T-helper 9 cell (primary cell): ENCODE measurements at regions not wholly inside any gene's neighbourhood (a gene's known extent, or its start where the extent isn't known, plus 50 kb on each side); places are given as distances from the start of the nearest gene placed in this dataset.

Experiments
- DNase-seq: peaks from one replicate; pipeline ENCODE4 v3.0.0-alpha.2; 2020

DNA sequence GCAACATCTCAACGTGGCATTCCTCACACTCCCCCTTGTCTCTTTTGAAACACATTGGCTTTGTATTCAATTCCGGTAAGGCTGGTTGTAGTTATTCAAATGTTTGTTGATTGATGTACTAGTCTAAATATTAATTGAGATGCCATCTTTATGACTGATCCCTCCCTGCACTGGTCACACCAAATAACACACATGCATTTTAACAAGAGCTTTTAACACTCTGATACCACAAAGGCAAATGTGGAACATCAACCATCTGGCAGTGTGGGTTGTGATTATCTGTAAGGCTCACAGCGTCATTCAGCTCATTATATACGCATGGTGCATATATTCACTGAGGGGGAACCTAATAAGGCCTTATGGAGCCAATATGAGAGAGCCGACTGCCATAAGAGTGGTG lies 305.0 kb downstream of the TENT4A start:
- DNase-seq: no peak

DNA sequence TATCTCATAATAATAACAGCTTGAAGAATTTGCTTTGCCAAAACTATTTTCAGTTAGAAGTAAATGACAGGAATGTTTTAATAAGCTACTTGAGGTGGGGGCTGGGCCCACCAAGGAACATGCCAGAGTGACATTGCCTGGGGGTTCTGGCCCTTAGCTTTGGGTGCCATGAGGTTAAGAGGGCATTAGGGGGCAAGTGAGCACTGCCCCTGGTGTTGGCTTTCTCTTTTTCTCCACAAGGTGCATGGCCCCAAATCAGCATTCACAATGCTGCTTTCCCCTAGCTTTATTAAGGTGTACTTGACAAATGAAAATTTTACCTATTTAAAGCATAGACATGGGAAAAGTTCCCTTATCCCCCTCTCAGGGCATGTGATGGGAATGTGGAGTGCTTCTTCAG lies 305.4 kb downstream of the TENT4A start:
- DNase-seq: no peak

DNA sequence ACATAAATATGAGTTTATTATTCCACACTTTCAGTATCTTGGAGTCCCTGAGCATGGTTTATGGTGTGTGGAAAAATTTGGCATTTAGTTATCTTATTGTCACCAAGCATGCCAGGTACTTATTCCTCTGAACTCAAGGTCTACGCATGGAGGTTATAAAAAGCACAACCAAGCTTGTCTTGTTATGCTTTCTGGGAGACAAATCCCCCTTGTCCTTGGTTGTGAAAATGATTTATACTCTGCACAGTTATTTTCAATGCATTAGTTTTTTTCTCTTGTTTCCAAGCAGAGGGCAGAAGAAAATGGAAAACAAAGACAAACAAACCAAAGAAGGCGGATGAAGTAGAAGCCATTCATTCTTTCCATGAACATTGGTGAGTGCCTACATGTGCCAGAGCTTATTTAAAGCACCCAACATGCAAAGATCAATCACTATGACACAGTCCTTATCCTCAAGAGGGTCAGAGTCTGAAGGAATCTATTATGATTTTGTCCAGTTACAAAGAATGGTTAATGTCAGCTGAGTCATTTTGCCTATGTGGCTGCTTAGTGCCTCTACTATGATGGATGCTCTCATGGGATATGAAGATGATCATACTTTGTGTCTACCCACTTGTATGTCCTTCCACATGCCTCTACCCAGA lies 323.1 kb downstream of the TENT4A start:
- no peak for DNase-seq

DNA sequence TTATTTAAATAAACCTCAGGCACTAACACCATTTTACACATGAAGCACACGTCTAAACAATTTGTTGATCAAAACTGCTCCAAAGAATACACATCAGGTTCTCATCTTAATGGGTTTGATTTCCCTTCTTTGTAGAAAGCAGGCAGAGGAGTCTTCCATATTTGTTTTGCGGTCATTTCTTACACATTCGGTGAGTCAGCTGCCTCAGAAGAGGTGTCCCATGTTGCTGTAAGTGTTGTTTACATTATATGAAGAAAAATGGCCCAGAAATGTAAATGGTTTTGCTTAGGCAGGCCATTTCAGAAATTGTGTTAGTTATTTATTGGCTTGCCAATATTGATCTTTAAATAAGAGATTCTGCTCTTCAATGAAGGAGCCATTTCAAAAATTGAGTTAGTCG lies 325.8 kb downstream of the TENT4A start:
- no peak for DNase-seq

DNA sequence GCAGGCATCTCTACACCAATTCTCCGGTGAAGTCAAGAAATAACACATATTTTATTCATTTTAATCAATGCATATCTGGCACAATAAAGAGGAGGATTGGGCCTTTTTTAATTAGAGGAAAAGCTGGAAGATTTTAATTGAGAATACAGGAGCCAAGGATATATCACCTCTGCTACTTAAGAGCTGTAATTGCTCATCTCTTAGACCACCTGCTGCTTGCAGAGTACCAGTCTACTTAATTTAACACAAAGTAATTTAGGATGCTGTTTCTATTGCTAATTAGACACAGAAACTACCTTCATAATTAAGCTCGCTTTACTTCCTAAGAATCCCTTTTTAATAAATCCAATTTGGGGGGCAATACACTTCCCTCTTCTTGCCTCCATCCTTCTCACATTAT lies 326.9 kb downstream of the TENT4A start:
- DNase-seq: no peak

DNA sequence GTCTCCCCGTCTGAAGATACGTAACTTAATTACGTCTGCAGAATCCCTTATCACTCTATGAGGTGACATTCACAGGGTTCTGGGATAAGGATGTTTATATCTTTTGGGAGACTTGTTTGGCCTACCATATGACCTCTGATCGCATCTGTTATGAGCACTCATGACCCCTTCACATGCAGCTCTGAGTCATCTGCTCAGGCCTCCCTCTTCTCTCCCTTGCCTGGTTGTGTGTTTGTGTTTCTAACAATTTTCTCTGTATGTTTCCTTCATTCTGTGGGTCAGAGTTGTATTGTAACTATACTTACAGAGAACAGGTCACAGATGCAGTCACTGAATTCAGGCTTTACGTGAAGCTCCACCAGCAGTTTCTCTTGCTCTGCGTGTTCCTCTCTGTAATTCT lies 330.6 kb downstream of the TENT4A start:
- no peak for DNase-seq

DNA sequence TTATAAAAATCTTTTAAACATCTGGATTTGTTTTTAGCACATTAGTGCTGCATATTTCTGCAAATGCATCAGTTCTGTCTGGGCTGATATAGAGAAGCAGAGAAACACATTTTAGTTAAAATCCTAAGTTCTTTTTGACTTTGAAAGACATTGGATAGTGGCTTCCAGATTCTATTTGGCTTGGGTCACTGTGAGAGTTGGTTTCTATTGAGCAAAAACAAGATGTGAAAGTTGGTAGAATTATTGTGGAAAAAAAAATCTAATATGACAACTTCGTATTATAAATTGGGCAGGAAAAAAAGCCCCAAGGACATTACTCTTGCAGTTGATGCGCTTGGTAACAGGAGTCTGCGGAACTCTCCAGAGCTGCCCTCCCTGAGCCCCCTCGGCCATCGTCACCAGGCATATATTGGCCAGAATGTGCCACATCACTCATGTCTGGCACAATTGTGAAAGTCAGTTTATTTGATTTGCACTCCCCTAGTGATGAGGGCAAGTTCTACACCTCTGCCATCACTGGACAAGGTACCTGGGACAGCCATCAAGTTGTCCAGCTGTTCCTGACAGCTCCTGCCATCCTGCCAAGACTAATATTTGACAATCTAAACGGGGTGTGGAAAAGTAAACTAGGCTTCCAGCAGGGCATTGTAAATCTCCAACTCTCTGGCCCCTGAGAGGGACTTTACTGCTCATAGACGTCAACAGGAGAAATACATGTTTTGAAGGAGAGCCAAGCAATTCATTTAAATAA lies 334.5 kb downstream of the TENT4A start:
- no peak for DNase-seq

DNA sequence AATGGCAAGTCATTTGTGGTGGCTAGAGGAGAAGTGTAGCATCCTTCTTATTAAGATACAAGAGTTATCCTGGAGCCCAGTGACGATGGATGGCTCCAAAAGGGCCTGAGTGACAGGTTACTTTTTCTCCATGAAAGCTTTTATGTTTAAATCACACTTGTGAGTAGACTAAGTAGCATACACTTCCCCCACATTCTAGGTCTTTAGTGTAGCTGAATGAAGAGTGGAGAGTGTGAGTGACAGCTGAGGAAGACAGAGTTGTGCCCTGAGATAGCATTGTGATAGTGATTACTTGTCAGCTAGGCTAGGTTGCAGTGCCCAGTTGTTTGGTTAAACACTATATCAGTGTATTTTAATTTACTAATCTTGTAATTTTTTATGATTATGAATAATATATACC lies 337.8 kb downstream of the TENT4A start:
- DNase-seq: no peak

DNA sequence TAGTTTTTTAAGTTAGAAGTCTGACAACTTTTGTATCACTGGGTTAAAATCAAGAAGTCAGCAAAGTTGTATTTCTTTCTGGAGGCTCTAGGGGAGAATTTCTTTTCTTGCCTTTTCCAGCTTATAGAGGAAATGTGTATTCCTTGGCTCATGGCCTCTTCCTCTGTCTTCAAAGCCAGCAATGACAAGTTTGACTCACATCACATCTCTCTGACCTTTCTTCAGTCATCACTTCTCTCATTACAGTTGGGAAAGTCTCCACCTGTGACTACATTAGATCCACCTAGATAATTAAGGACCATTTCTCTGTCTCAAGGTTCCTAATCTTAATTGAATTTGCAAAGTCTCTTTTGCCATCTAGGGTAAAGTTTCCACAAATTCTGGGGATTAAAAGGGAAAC lies 339.9 kb downstream of the TENT4A start:
- no peak for DNase-seq

DNA sequence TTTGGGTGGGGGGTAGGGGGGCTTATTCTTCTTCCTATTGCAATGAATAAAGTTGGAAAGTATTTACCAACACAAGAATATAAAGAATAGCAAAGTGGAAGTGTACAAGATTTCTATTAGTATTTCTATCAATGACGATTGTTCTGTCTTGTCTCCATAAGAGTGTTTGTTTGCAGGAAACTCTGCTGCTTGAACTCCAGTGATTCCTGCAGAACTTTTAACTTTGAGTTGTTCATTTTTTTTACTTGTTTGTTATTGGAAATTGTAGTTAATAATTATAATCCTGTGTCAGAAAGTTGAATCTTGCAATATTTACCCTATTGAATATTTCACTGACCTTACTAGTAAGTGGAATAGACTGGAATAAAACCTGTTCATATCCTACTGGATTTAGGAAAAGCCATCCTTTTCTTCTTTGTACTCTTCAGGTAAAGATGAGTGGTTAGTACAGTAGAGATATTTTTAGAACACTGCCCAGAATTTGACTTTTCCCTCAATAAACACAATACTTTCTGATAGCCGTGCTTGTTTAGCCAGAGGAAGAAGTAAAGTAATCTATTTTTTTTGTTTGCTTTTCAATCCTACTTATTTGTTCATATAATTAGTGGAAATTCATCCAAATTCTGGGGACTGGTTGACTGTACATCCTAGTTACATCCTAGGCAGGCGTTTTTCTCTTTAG lies 340.4 kb downstream of the TENT4A start:
- DNase-seq: no peak

DNA sequence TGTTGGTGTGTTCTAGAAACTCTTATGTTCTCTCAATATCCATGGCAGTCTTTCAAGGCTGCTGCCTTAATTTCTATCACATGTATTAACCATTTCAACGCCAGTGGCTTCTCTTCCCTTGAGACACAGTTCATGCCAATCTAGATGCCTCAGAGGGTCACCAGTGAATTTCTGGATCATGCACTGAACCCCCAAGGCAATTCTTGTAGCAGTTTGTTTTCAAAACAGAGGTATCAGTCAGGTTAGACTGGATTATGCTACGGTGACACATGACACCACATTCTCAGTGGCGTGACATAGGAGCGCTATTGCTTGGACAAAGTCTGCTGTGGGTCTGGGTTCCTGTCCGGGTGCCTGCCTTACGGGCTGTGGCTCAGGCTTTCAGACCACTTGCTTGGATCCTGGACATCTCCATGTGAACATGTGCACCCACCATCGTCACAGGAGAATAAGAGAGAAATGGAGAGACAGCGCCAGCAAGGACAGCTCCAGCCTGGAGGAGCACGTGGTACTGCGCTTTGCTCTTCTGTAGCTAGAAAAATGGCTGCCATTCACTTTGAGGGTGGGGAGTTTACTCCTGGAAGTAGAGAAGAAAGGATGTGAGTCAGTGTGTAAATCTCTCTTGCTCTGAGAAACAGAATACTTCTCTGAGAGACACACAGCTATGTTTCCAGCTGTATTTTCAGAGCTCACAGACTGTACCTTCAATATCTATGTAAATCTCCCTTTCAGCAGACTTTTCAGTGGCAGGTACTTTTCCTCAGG lies 329.3 kb upstream of the ADCY2 start:
- DNase-seq: no peak

DNA sequence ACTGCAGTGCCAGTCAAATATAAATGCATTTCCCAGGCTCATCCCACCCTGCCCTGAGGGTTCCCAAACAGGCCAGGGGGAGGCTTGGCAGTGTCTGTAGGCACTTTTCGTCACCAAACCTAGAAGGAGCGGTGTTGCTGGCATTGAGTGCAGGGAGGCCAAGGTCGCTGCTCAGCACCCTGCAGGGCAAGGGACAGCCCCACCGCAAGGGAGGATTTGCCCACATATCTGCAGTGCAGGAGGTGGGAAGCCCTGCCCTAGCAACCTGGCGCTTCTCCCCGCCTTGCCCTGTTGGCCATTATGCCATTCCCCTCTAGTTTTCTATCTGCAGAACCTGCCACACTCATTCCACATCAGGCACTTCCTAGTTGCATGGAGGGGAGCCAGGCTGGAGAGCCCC lies 327.8 kb upstream of the ADCY2 start:
- no peak for DNase-seq

DNA sequence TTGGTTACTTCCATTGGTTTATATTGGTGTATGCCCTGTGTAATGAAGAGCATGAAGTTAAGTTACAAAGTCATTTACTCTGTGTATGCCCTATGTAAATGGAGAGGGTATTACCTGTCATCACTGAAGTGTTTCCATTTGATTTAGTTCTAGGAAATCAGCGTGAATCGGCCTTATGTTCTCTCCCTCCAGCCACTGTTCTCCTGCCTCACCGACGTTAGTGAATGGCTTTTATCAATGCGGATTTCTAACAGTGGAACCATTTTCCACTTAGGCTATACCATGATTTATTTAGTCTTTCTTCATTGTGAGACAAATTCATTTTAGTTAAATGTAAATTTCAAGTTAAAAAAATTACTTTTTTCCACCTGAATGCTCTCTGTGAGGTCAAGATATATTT lies 327.0 kb upstream of the ADCY2 start:
- DNase-seq: no peak

DNA sequence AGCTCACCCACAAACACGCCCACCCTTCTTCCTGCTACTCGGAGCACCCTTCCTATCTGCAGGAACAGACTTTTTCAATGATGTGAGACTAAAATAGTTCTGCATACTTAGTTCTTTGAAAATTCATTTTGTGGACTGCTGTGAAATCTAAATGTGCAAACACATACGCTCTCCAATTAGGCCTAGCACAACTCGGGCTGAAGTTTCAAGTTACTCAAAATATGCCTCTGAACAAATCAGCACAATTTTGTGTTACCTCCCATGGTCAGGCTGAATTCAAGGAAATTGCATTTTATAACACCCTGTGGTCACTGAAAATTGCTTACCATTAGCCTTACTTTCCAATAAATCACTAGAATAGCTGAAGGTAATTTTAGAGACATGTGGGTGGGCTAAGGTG lies 323.8 kb upstream of the ADCY2 start:
- no peak for DNase-seq

DNA sequence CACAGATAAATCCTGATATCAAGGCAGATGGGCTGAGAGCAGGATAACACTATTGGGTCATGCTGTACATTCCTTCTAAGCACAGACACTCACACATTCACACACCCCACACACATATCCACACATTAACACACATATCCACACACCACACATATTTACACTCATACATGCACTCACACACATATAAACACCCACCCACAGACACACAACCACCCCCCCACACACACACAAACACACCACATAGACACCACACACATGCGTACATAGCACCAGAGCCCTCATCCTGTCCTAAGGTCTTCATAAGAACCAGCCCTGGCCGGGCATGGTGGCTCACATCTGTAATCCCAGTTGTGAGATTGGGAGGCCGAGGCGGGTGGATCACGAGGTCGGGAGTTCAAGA lies 322.3 kb upstream of the ADCY2 start:
- DNase-seq: no peak

DNA sequence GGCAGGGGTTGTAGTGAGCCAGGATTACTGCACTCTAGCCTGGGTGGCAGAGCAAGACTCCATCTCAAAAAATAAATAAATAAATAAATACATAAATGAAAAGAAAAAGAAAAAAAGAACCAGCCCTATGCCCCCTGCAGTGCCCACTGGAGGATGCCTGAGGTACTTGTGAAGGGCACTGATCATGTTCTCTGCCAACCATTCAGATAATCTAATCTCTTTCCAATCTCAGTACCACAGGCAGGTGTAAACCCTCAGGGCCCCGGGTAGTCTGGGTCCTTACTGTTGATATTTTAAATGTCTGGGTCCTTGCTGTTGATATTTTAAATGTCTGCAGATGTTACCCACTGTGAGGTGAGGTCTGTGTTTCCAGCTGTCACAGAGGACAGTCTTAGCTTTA lies 321.8 kb upstream of the ADCY2 start:
- no peak for DNase-seq

DNA sequence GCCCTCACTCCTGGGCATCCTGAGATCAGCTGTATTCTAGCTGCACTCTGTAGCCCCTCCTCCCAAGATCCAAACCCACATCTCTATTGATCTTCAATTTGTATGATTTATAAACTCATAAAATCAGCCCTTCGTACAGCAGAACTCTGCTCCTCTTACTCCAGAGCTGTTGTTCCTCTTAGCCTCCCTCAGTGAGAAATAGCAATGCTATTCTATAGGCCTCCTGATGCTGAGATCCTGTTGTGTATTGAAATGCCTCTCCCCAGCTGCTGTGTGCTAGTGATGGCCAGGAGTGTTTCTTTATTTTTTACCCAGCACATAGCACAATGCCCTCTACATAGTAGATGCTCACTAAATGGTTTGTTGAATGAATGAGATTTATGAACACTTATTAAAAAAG lies 320.5 kb upstream of the ADCY2 start:
- DNase-seq: no peak

DNA sequence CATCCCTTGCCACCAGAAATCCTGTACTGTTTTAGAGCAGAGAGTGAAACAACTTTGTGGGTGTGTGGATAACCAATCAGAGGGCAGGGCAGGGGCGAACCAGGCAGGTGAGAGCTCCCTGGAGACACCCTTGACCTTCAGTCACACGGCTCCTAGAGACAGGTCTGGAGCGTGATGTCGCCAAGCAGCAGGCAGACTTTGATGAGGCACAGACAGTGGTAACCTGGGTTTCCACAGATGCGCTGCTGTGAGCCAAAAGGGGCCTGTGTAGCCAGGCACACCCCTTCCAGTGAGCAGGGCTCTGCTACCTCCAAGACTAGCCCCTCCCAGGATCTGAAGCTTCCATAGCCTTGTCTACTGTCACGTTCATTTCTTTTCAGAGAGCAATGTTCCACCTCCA lies 317.8 kb upstream of the ADCY2 start:
- DNase-seq: no peak

DNA sequence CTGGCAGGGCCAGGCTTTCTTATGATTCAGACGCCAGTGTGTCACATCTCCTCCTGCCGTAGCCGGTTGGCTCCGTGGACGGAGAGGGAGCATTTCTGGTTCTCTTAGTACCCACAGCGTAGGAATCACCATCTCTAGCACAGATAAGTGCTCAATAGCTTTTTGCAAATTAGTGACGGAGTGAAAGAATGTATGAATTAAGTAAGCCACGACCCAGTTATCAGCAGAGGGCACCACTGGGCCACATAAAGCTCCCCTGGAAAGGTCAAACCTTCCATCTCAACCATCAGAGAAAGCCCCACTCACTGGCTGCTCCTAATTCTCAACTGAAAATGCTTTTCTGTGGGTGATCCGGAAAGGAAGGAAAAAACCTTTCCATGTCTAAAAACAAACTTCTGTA lies 317.0 kb upstream of the ADCY2 start:
- no peak for DNase-seq

DNA sequence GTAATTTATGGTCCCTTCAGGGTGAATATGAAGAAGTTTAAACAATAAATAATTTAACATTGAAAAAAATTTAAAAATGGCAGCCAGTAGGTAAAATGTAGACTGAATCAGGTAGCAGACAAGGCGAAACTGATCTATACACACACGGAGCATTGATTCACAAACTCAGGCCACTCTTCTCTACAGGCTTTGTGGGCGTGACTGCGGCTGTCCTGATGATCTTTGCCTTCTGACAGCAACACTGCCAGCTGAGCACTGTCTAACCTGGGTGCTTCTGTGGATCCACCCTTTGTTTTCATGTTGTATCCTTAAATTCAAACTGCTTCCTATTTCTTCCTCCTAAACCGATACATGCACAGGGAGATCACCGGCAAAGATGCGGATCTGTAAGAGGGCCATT lies 315.4 kb upstream of the ADCY2 start:
- DNase-seq: no peak

DNA sequence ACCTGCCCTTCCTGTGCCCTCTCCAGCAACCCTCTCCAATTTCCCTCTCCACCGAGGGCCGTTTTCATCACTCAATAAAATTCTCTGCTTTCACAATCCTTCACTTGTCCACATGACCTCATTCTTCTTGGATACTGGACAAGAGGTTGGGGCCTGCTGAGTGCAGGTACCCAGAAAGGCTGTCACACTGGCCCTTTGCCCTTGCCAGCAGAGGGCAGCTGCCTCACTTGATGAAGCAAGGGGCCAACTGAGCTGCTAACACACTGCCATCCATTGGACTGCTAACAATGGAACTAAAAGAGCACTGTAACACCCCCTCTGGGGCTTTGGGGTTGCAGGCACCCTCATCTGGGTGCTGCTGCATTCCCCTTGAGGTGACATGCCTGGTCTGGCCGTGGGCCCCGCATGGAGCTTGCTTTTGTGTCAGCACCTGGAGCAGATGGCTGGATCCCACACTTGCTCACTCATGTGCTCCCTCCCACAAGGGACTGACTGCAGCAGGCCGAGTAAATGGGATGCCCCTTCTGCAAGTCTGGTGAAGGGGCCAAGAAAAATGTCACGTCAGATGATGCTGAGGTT lies 308.1 kb upstream of the ADCY2 start:
- no peak for DNase-seq

DNA sequence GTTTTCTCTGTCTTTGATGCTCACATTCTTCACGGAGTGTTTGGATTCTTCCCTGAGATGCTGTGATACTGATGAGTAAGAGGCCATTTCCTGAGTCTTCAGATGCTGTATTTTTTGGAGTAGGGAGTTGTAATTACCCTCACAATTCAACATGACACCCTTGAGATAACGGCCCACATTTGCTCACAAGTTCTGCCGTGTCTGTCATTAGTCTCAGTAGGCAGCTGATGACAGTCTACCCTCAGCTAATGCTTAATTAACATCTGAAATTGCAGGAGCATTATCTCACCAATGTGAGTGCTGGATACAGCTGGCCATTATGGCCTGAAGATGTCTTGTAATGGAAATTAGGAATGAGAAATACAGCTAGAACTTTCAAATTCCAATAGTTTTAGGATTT lies 307.1 kb upstream of the ADCY2 start:
- no peak for DNase-seq

DNA sequence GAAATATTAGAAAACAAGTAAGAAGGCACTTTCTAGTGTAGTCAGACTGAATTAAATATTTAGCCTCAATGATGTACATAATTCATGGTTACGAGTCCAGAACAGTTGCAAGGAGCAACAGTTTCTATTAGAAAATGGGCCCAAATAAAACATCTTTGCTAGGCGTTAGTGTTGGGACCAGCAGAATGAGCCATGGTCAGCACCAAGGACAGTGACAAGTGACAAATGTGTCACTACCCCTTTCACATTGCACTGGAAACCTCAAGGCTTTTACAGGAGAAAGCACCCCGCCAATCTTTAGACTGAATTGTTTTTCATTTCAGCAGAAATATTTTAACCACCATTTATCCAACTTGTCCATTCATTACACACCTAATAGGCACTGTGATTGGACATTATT lies 301.3 kb upstream of the ADCY2 start:
- no peak for DNase-seq
